ENCODE measurements at regions not wholly inside any gene's neighbourhood (a gene's known extent, or its start where the extent isn't known, plus 50 kb on each side); places are given as distances from the start of the nearest gene placed in this dataset.
"Not testable (repeated sequence)": the region's sequence is repeated elsewhere in the genome, so short reads cannot be mapped to it uniquely, and the experiment has no call there.

DNA sequence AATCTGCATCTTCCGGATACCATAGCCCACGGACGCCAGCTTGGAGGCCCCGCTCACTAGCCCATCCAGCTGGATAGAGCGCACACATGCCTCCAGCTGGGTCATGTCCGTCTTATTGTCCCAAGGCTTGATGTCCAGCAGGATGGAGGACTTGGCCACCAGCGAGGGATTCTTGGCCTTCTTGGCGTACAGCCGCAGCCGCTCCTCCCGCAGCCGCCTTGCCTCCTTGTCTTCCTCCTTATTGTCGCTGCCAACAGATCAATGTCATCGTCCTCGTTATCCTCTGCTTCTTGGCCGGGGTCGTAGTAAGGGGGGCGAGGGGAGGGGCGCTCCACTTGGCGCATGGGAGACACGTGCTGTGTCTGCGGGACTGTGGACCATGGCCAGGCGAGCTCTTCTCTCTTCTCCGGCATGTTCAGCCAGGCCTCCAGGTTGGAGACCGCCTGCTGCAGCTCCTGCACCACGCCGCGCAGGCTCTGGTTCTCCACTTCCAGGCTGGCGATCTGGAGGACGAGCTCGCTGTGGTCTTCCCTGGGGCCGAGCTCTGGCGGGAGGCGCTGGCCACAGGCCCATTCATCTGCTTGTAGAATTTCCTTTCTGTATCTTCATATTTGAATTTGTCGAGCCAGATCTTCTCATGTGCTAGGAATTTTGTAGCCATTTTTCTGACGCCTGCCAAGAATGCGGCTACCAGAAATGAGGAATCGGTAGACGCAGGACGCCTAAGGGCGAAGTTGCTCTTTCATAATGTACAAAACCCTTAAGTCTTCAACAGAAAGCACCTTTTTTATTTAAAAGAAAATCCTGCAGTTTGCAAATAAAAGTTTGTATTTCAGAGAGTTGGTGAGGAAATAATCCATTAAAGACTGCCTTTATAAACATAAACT, 60.1 kb upstream of the PTPRK start:
- H3K4me1 ChIP-seq = peaks cover 0 to 4% (median 0%) of the 10 kb centered on the region in 3 donors
- WGBS, 2 donors = 93% methylated on average over 31 to 40 of the region's 41 CpGs
- intact Hi-C loops (cut with DNase I) = no loop called here
- H3K9me3 ChIP-seq = no peaks in the 10 kb centered on the region
- TF ChIP-seq, protein P1, sequence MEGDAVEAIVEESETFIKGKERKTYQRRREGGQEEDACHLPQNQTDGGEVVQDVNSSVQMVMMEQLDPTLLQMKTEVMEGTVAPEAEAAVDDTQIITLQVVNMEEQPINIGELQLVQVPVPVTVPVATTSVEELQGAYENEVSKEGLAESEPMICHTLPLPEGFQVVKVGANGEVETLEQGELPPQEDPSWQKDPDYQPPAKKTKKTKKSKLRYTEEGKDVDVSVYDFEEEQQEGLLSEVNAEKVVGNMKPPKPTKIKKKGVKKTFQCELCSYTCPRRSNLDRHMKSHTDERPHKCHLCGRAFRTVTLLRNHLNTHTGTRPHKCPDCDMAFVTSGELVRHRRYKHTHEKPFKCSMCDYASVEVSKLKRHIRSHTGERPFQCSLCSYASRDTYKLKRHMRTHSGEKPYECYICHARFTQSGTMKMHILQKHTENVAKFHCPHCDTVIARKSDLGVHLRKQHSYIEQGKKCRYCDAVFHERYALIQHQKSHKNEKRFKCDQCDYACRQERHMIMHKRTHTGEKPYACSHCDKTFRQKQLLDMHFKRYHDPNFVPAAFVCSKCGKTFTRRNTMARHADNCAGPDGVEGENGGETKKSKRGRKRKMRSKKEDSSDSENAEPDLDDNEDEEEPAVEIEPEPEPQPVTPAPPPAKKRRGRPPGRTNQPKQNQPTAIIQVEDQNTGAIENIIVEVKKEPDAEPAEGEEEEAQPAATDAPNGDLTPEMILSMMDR (IDR thresholded peaks at IDR 0.05) = no peak
- TF ChIP-seq POLR2A (IDR thresholded peaks at IDR 0.05) = no peak
- no peak for DNase-seq
- no peaks in the 10 kb centered on the region for H3K36me3 ChIP-seq
- no peaks in the 10 kb centered on the region for H3K27me3 ChIP-seq
- H3K4me3 ChIP-seq = no peak overlapping the region
- no peak overlapping the region for H3K27ac ChIP-seq

GRCh38 chr6:128575254-128575653, 54.9 kb upstream of the PTPRK start:
- DNase-seq; H3K9me3 ChIP-seq; intact Hi-C loops (cut with DNase I): not testable (repeated sequence)

GRCh38 chr6:128574402-128574801, 54.0 kb upstream of the PTPRK start:
- intact Hi-C loops (cut with DNase I) = no loop called here
- no peak for DNase-seq
- TF ChIP-seq, protein P1 (IDR thresholded peaks at IDR 0.05) = no peak
- TF ChIP-seq POLR2A (IDR thresholded peaks at IDR 0.05) = no peak
- Histone ChIP-seq H3K27me3 (no peaks in the 10 kb centered on the region), H3K36me3 (no peaks in the 10 kb centered on the region), H3K27ac (no peak overlapping the region), H3K4me3 (no peak overlapping the region), H3K4me1 (peaks cover 0 to 23% (median 6%) of the 10 kb centered on the region in 3 donors), H3K9me3 (no peaks in the 10 kb centered on the region)

More at GRCh38 chr6:128575254-128575653, 54.9 kb upstream of the PTPRK start:
- not testable (repeated sequence) for H3K27ac ChIP-seq, H3K4me3 ChIP-seq, H3K36me3 ChIP-seq, H3K27me3 ChIP-seq
- 88 to 93% methylated on average over 5 of the region's 5 CpGs for WGBS, 2 donors
- peaks cover 0 to 15% (median under 1%) of the 10 kb centered on the region in 3 donors for H3K4me1 ChIP-seq

- H3K36me3 ChIP-seq = no peaks in the 10 kb centered on the region
- no peak overlapping the region for H3K4me3 ChIP-seq
- TF ChIP-seq, protein P1 (IDR thresholded peaks at IDR 0.05) = no peak
- no peak for TF ChIP-seq POLR2A (IDR thresholded peaks at IDR 0.05)
- H3K9me3 ChIP-seq = no peaks in the 10 kb centered on the region
- intact Hi-C loops (cut with DNase I) = no loop called here
- WGBS, 2 donors = 51 to 52% methylated on average over 8 of the region's 8 CpGs
- no peaks in the 10 kb centered on the region for H3K27me3 ChIP-seq
- no peak for DNase-seq
- H3K4me1 ChIP-seq = peaks cover 0 to 27% (median 6%) of the 10 kb centered on the region in 3 donors
- no peak overlapping the region for H3K27ac ChIP-seq
Observed at GRCh38 chr6:128573036-128573435, 52.6 kb upstream of the PTPRK start.

GRCh38 chr6:128572294-128572693, 51.9 kb upstream of the PTPRK start:
- intact Hi-C loops (cut with DNase I) = no loop called here
- WGBS, 2 donors = 72 to 74% methylated on average over 1 of the region's 1 CpG
- Histone ChIP-seq H3K4me1 (peaks cover 0 to 27% (median 6%) of the 10 kb centered on the region in 3 donors), H3K27ac (no peak overlapping the region), H3K36me3 (no peaks in the 10 kb centered on the region), H3K27me3 (no peaks in the 10 kb centered on the region), H3K9me3 (no peaks in the 10 kb centered on the region), H3K4me3 (no peak overlapping the region)
- no peak for TF ChIP-seq POLR2A (IDR thresholded peaks at IDR 0.05)
- TF ChIP-seq, protein P1 (IDR thresholded peaks at IDR 0.05) = no peak
- DNase-seq = no peak

All from esophagus squamous epithelium (tissue), 5 donors.